ENCODE measurements at regions not wholly inside any gene's neighbourhood (a gene's known extent, or its start where the extent isn't known, plus 50 kb on each side); places are given as distances from the start of the nearest gene placed in this dataset.
A peak's percentile ranks its signal among the peaks of the same experiment; 100 is the strongest.

DNA sequence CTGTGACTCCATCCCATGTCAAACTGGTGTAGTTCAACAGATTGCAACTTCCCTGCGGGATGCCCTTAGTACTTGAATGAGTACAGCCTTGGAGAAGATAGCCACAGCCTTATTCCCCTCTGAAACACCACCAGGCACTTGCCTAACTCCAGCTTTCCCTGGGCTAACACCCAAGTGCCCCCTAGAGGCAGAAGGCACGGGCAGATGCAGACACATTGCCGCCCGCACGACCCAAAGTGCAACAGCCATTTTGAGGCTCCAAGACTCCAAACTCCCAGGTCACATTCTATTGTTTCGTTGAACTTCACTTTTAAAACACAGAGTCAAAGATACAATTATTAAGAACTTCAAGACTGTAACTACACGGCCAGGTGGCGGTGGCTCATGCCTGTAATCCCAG lies 163.6 kb upstream of the CDH6 start:
- Histone ChIP-seq H4K8ac (ENCODE audit: extremely low read depth, insufficient read depth, low read length) (no peak overlapping the region), H3K79me2 (ENCODE audit: control insufficient read depth in 1 of 2, insufficient read depth in 2 of 2, low read length in 2 of 2) (no peaks in the 10 kb centered on the region), H2BK15ac (ENCODE audit: low read length) (no peak overlapping the region), H2BK20ac (ENCODE audit: low read length) (no peak overlapping the region), H4K91ac (replicated peaks; ENCODE audit: insufficient read length, low read length) (no peak overlapping the region), H4K20me1 (replicated peaks in 1 of 2; ENCODE audit: control insufficient read depth in 1 of 2, insufficient read depth in 2 of 2, low read length in 2 of 2) (no peaks in the 10 kb centered on the region), H3K14ac (ENCODE audit: insufficient read length) (no peak overlapping the region), H3K79me1 (ENCODE audit: low read depth, low read length) (no peaks in the 10 kb centered on the region), H3K36me3 (ENCODE audit: control insufficient read depth in 2 of 4, insufficient read depth in 4 of 4, low read length in 3 of 4) (no peaks in the 10 kb centered on the region), H3K18ac (ENCODE audit: extremely low read depth, low read length) (no peak overlapping the region), H3K27ac (ENCODE audit: low read depth, low read length) (no peak overlapping the region), H3K56ac (replicated peaks; ENCODE audit: insufficient read length, low read depth, low read length) (no peak overlapping the region), H3K23me2 (ENCODE audit: low read depth, low read length) (no peaks in the 10 kb centered on the region), H2BK5ac (ENCODE audit: low read depth, low read length) (no peak overlapping the region), H3K4me3 (ENCODE audit: extremely low read depth in 1 of 4, insufficient read depth in 2 of 4, low read depth in 3 of 4, low read length in 4 of 4) (no peak overlapping the region), H3K9me3 (ENCODE audit: insufficient read depth in 2 of 2, low read depth in 1 of 2, low read length in 1 of 2) (no peaks in the 10 kb centered on the region; a peak in 1 of 4 replicates), H3K4ac (replicated peaks; ENCODE audit: insufficient read length, low read depth, low read length) (no peak overlapping the region), H3K4me2 (ENCODE audit: insufficient read depth in 1 of 2, low read depth in 2 of 2, low read length in 2 of 2) (no peak overlapping the region), H3K4me1 (replicated peaks in 1 of 4; ENCODE audit: control insufficient read depth in 3 of 4, insufficient read depth in 4 of 4, low read length in 3 of 4) (no peaks in the 10 kb centered on the region), H3K23ac (ENCODE audit: insufficient read length) (no peak overlapping the region), H2AK5ac (ENCODE audit: low read depth, low read length) (no peak overlapping the region), H2BK12ac (ENCODE audit: low read depth, low read length) (no peak overlapping the region), H2AFZ (ENCODE audit: low read length) (peak overlapping the region; percentile 46; the same call in 1 of the 2 replicates), H4K5ac (ENCODE audit: insufficient read length, low read depth, low read length) (no peak overlapping the region), H3K9ac (replicated peaks in 1 of 4; ENCODE audit: extremely low read depth in 1 of 4, low read depth in 3 of 4, low read length in 3 of 4) (no peak overlapping the region), H2BK120ac (replicated peaks; ENCODE audit: low read depth, low read length) (no peak overlapping the region), H3K27me3 (replicated peaks in 1 of 4; ENCODE audit: control insufficient read depth in 3 of 4, extremely low read depth in 1 of 4, insufficient read depth in 3 of 4, low read length in 3 of 4) (no peaks in the 10 kb centered on the region)
- TF ChIP-seq HDAC6 (IDR thresholded peaks at IDR 0.05; ENCODE audit: low read depth, low read length) (no peak), RAD21 (IDR thresholded peaks at IDR 0.05 in 1 of 2, conservative IDR thresholded peaks at IDR 0.05 in 1 of 2; ENCODE audit: low read depth in 2 of 2, low read length in 2 of 2) (peak; percentile 64 to 68), CBX5 (IDR thresholded peaks at IDR 0.05; ENCODE audit: low read depth, low read length) (no peak), POU5F1 (IDR thresholded peaks at IDR 0.05; ENCODE audit: low read depth, low read length) (no peak), YY1 (IDR thresholded peaks at IDR 0.05; ENCODE audit: low read depth, low read length) (peak; percentile 79), ASH2L (IDR thresholded peaks at IDR 0.05; ENCODE audit: low read length) (no peak)
- TF ChIP-seq, protein P1, sequence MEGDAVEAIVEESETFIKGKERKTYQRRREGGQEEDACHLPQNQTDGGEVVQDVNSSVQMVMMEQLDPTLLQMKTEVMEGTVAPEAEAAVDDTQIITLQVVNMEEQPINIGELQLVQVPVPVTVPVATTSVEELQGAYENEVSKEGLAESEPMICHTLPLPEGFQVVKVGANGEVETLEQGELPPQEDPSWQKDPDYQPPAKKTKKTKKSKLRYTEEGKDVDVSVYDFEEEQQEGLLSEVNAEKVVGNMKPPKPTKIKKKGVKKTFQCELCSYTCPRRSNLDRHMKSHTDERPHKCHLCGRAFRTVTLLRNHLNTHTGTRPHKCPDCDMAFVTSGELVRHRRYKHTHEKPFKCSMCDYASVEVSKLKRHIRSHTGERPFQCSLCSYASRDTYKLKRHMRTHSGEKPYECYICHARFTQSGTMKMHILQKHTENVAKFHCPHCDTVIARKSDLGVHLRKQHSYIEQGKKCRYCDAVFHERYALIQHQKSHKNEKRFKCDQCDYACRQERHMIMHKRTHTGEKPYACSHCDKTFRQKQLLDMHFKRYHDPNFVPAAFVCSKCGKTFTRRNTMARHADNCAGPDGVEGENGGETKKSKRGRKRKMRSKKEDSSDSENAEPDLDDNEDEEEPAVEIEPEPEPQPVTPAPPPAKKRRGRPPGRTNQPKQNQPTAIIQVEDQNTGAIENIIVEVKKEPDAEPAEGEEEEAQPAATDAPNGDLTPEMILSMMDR (IDR thresholded peaks at IDR 0.05; ENCODE audit: control extremely low read depth in 1 of 3, insufficient read depth in 1 of 3, low read depth in 1 of 3, low read length in 3 of 3): peak; percentile 40 to 59 (median 58)
- TF ChIP-seq, protein P2, sequence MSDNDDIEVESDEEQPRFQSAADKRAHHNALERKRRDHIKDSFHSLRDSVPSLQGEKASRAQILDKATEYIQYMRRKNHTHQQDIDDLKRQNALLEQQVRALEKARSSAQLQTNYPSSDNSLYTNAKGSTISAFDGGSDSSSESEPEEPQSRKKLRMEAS (IDR thresholded peaks at IDR 0.05): no peak
- ChIA-PET POLR2A (ENCODE audit: partially characterized antibody) (no interaction called here), CTCF (ENCODE audit: partially characterized antibody) (interaction anchor here (0.7 to 1.8 kb wide), 4 partner anchors 14 to 151 kb away, joined by 3 to 6 read pairs (median 4); no protein-coding TSS in a partner anchor)
- FAIRE-seq (no peak), DNase-seq (ENCODE audit: low read depth in 1 of 2, low spot score in 2 of 2) (peak in 1 of 2 experiments; percentile 59)
- WGBS, 2 experiments (ENCODE audit: extremely low coverage in 1 of 2, insufficient coverage in 1 of 2, insufficient read length in 1 of 2, insufficient replicate concordance in 2 of 2, low coverage in 1 of 2, low lambda C conversion rate in 2 of 2, missing lambda C conversion rate in 1 of 2): 86% methylated on average over 8 of the region's 8 CpGs; no CpG with 5 or more reads in 1 of the 2 experiments

Data from H1 (cell line).